ENCODE measurements at regions not wholly inside any gene's neighbourhood (a gene's known extent, or its start where the extent isn't known, plus 50 kb on each side); places are given as distances from the start of the nearest gene placed in this dataset.
"Not testable (repeated sequence)": the region's sequence is repeated elsewhere in the genome, so short reads cannot be mapped to it uniquely, and the experiment has no call there.

GRCh38 chr7:24169077-24169624 lies 114.8 kb upstream of the NPY start:
- no peak for DNase-seq
- TF ChIP-seq GATA1 (IDR thresholded peaks at IDR 0.05; ENCODE audit: low read depth, low read length) (no peak), POLR2A (IDR thresholded peaks at IDR 0.05; ENCODE audit: low read length) (no peak)

GRCh38 chr7:24171951-24172350 lies 112.0 kb upstream of the NPY start:
- not testable (repeated sequence) for DNase-seq

- DNase-seq, result no peak
- TF ChIP-seq GATA1 (IDR thresholded peaks at IDR 0.05; ENCODE audit: low read depth, low read length) (no peak), POLR2A (IDR thresholded peaks at IDR 0.05; ENCODE audit: low read length) (no peak)
Observed at GRCh38 chr7:24172856-24173255, 111.1 kb upstream of the NPY start.

DNA sequence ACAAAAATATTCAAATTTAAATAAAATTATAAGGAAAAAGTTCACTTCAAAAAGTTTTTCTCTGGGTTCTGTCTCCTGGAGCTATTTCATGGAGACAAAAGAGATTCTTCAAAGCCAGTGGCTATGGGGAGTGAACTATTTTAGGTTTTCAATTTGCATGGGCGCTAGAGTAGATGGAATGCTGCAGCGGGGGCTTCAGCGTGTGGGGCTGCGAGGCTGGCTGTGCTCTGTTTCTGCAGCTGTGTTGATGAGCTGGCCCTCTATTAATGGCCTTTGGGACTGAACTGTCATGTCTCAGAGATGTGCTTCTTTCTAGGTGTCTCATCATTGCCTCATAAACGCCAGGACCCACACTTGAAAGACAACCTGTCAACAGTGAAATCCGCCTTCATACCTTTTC lies 108.4 kb upstream of the NPY start:
- DNase-seq, result no peak
- TF ChIP-seq GATA1 (IDR thresholded peaks at IDR 0.05; ENCODE audit: low read depth, low read length), result no peak
- TF ChIP-seq POLR2A (IDR thresholded peaks at IDR 0.05; ENCODE audit: low read length), result no peak

- no peak for DNase-seq
- TF ChIP-seq GATA1 (IDR thresholded peaks at IDR 0.05; ENCODE audit: low read depth, low read length), result no peak
- TF ChIP-seq POLR2A (IDR thresholded peaks at IDR 0.05; ENCODE audit: low read length), result no peak
Observed at GRCh38 chr7:24178811-24179570, 105.0 kb upstream of the NPY start.

DNA sequence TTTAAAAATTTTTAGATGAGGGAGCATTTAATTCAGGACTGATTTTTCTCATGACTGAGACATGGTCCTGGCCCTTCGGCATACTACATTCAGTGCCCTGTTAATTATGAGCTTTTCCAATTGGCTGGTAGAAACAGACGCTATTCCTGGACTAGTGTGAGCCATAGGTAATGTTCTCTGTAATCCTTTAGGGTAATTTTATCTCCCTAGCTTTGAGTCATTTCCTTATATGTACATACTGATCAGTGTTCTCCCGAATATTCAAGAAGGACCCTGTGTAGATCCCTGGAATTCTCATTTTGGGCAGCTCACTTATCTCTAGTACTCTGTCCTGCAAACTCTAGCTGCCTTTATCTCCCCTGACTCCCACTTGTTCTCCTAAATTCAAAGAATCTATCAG lies 92.6 kb upstream of the NPY start:
- DNase-seq, result no peak

GRCh38 chr7:24192053-24192452 lies 91.9 kb upstream of the NPY start:
- no peak for DNase-seq
- no peak for TF ChIP-seq GATA1 (IDR thresholded peaks at IDR 0.05; ENCODE audit: low read depth, low read length)
- TF ChIP-seq POLR2A (IDR thresholded peaks at IDR 0.05; ENCODE audit: low read length), result no peak

More for the DNA sequence above, 92.6 kb upstream of the NPY start:
- TF ChIP-seq POLR2A (IDR thresholded peaks at IDR 0.05; ENCODE audit: low read length) (no peak), GATA1 (IDR thresholded peaks at IDR 0.05; ENCODE audit: low read depth, low read length) (no peak)

DNA sequence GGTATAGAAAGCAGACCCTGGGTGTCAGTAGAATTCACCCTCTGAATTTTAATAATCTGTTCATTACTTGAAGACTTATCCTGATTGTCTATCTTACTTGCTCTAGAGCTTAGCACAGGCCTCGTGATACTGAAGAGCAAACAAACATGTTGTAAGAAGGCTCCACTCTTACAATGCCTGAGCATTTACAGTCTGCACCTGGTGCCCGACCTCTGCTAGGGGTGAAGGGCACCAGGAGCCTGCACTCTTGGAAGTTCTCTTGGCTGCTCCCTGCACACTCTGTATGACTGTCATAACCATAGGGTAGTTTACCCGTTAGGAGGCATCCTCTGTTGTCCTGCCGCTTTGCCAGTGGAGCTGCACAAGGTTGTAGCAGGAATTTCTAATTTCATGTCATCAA lies 91.3 kb upstream of the NPY start:
- DNase-seq, result no peak
- TF ChIP-seq POLR2A (IDR thresholded peaks at IDR 0.05; ENCODE audit: low read length) (no peak), GATA1 (IDR thresholded peaks at IDR 0.05; ENCODE audit: low read depth, low read length) (no peak)

DNA sequence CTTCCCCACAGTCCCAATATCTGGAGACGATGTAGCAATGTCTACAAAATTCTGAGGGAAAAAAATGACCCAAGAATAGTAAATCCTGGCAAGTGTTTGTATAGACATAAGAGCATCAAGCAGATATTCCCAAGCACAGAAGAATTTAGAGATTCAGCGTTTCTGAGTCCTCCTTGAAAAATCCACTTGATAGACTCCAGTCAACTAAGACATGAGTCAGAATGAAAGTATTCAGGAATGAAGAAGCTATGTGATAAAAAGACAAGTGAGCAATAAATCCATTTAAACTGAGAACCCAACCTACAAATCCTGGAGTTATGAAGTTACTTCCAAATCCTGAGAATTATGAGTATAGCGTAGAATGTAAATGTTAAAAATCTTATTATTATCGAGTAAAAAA lies 86.1 kb upstream of the NPY start:
- DNase-seq, result no peak

GRCh38 chr7:24199978-24200377 lies 84.0 kb upstream of the NPY start:
- DNase-seq, result no peak
- TF ChIP-seq GATA1 (IDR thresholded peaks at IDR 0.05; ENCODE audit: low read depth, low read length) (no peak), POLR2A (IDR thresholded peaks at IDR 0.05; ENCODE audit: low read length) (no peak)

More for the DNA sequence above, 86.1 kb upstream of the NPY start:
- TF ChIP-seq GATA1 (IDR thresholded peaks at IDR 0.05; ENCODE audit: low read depth, low read length), result no peak
- no peak for TF ChIP-seq POLR2A (IDR thresholded peaks at IDR 0.05; ENCODE audit: low read length)

DNA sequence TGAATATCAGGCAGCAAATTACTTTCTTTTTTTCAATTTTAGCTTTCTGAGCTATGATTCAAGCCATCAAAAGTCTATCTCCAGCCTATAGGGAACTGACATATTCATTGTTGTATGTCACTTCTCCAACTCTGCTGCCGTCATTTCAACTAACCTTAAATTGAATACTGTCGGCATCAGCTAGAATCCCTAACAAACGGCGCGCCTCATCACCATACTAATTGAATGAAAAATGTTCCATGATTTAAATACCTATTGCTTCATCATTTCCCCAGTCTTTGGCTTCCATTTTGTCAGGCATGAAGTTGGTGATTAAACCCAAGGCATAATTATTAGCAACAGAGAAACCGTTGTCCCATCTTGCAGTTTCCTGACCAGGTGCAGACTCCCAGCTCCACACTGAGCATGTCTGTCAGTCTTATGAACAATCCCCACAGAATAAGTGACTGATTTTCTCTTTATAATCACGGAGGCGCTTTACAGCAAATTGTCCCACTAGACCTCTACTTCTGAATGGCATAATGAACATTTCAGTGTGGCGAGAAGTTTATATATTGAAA lies 83.5 kb upstream of the NPY start:
- DNase-seq, result no peak
- no peak for TF ChIP-seq GATA1 (IDR thresholded peaks at IDR 0.05; ENCODE audit: low read depth, low read length)
- TF ChIP-seq POLR2A (IDR thresholded peaks at IDR 0.05; ENCODE audit: low read length), result no peak

DNA sequence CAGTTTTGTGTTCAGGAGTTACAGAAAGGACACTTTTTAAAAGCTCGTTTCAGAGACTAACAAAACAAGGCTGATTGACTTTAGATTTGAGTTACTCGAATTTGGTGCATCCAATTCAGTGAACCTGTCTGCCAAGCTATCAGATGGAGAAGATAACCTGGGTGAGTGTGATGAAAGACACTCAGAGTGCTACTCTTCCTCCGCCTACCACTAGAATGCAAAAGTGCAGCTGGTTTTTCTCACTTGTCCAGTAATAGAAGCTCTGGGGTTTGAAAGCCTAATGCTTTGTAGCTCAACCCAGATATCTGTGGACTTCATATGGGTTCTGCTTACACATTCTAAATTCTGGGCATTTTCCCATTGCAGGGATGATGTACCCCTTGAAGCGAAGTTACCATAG lies 82.8 kb upstream of the NPY start:
- no peak for TF ChIP-seq GATA1 (IDR thresholded peaks at IDR 0.05; ENCODE audit: low read depth, low read length)
- no peak for TF ChIP-seq POLR2A (IDR thresholded peaks at IDR 0.05; ENCODE audit: low read length)

DNA sequence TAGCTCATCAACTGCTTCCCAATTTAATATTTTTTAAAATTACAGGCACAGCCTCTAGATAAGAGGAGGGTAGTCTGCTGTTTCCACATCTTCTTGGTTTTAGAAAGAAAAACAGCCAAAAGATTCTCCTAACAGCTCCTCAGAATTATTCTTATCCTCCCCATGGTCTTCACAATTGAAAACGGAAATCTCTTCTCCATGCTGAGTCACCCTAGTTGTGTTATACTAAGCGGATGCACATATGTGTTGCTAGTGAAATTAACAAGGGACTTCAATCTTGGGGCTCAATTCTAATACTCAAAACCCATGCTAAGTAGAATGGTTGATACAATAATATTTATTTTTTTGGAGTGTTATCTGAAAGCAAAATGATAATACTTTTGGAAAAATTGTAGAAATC lies 71.9 kb upstream of the NPY start:
- TF ChIP-seq GATA1 (IDR thresholded peaks at IDR 0.05; ENCODE audit: low read depth, low read length), result no peak
- no peak for TF ChIP-seq POLR2A (IDR thresholded peaks at IDR 0.05; ENCODE audit: low read length)
- no peak for DNase-seq

More for the DNA sequence above, 82.8 kb upstream of the NPY start:
- no peak for DNase-seq

GRCh38 chr7:24213311-24213710 lies 70.7 kb upstream of the NPY start:
- DNase-seq, result no peak

GRCh38 chr7:24214670-24215069 lies 69.3 kb upstream of the NPY start:
- TF ChIP-seq GATA1 (IDR thresholded peaks at IDR 0.05; ENCODE audit: low read depth, low read length), result no peak
- TF ChIP-seq POLR2A (IDR thresholded peaks at IDR 0.05; ENCODE audit: low read length), result no peak
- no peak for DNase-seq

More at GRCh38 chr7:24213311-24213710, 70.7 kb upstream of the NPY start:
- TF ChIP-seq GATA1 (IDR thresholded peaks at IDR 0.05; ENCODE audit: low read depth, low read length) (no peak), POLR2A (IDR thresholded peaks at IDR 0.05; ENCODE audit: low read length) (no peak)
